C1 segment of cervical spinal cord (tissue), 14 donors: ENCODE measurements at regions not wholly inside any gene's neighbourhood (a gene's known extent, or its start where the extent isn't known, plus 50 kb on each side); places are given as distances from the start of the nearest gene placed in this dataset.

Experiments used
- DNase-seq, 14 donors: peaks; one replicate each; lab custom pipeline; 2025; lab: John Stamatoyannopoulos, UW

GRCh38 chr5:68745448-68745847, 348.4 kb upstream of the SLC30A5 start:
- no peak for DNase-seq

- DNase-seq: no peak
These were observed 347.6 kb upstream of the SLC30A5 start for GRCh38 chr5:68746220-68746619.

GRCh38 chr5:68746643-68747420, 347.0 kb upstream of the SLC30A5 start:
- DNase-seq: no peak

- no peak for DNase-seq
These were observed 346.3 kb upstream of the SLC30A5 start for GRCh38 chr5:68747521-68747920.

- DNase-seq: no peak
These were observed 345.7 kb upstream of the SLC30A5 start for GRCh38 chr5:68748101-68748500.

GRCh38 chr5:68749077-68749476, 344.7 kb upstream of the SLC30A5 start:
- no peak for DNase-seq

GRCh38 chr5:68749631-68750030, 344.2 kb upstream of the SLC30A5 start:
- DNase-seq: no peak

GRCh38 chr5:68751661-68752060, 342.2 kb upstream of the SLC30A5 start:
- no peak for DNase-seq

GRCh38 chr5:68754536-68754935, 339.3 kb upstream of the SLC30A5 start:
- no peak for DNase-seq

- no peak for DNase-seq
These were observed 338.5 kb upstream of the SLC30A5 start for GRCh38 chr5:68755293-68755692.

GRCh38 chr5:68757006-68757405, 336.8 kb upstream of the SLC30A5 start:
- no peak for DNase-seq

GRCh38 chr5:68757626-68758212, 336.1 kb upstream of the SLC30A5 start:
- no peak for DNase-seq

GRCh38 chr5:68759593-68759992, 334.2 kb upstream of the SLC30A5 start:
- DNase-seq: no peak

- no peak for DNase-seq
These were observed 331.6 kb upstream of the SLC30A5 start for GRCh38 chr5:68762201-68762600.

- no peak for DNase-seq
These were observed 326.8 kb upstream of the SLC30A5 start for GRCh38 chr5:68766952-68767464.

GRCh38 chr5:68770551-68770950, 323.3 kb upstream of the SLC30A5 start:
- no peak for DNase-seq

- DNase-seq: peak in 1 of 14 donors; percentile 47
These were observed 322.6 kb upstream of the SLC30A5 start for GRCh38 chr5:68771221-68771620.

- DNase-seq: no peak
These were observed 322.1 kb upstream of the SLC30A5 start for GRCh38 chr5:68771732-68772131.

- no peak for DNase-seq
These were observed 317.4 kb upstream of the SLC30A5 start for GRCh38 chr5:68776381-68776780.

GRCh38 chr5:68777135-68777534, 316.7 kb upstream of the SLC30A5 start:
- DNase-seq: no peak

GRCh38 chr5:68778484-68778883, 315.3 kb upstream of the SLC30A5 start:
- no peak for DNase-seq

- DNase-seq: no peak
These were observed 313.4 kb upstream of the SLC30A5 start for GRCh38 chr5:68780299-68780955.

GRCh38 chr5:68793074-68793473, 300.7 kb upstream of the SLC30A5 start:
- no peak for DNase-seq
